Gastrocnemius medialis (tissue), 4 donors: ENCODE measurements at regions not wholly inside any gene's neighbourhood (a gene's known extent, or its start where the extent isn't known, plus 50 kb on each side); places are given as distances from the start of the nearest gene placed in this dataset.

Experiments
- ATAC-seq, 2 donors: fragments of 150-250 bp; one replicate each; pipeline ENCODE4 v1.9.1; 2016
- DNase-seq, 2 donors: peaks; one replicate each; pipeline ENCODE4 v3.0.0-alpha.2; 2019
- H3K27ac ChIP-seq, 4 donors: fragments of 200-600 bp; sonication (generic); 1 replicate in 1 of 4; 2 replicates in 3 of 4; pipeline ENCODE4 v1.5.1; 2016 to 2018; ENCODE audit warnings: mild to moderate bottlenecking in 2 of 4, moderate library complexity in 1 of 4
- H3K27me3 ChIP-seq, 3 donors: fragments of 200-600 bp; sonication (generic) in 2 of 3; 1 replicate in 1 of 3; 2 replicates in 2 of 3; pipeline versions ENCODE4 v1.5.1 to v1.6.0; 2016 to 2019; ENCODE audit warnings: mild to moderate bottlenecking in 1 of 3, moderate library complexity in 1 of 3
- H3K36me3 ChIP-seq, 2 donors: fragments of 200-600 bp; sonication (generic) in 1 of 2; one replicate each; pipeline ENCODE4 v1.5.1; 2017 to 2018
- H3K4me1 ChIP-seq, 2 donors: fragments of 200-600 bp; sonication (generic) in 1 of 2; one replicate each; pipeline ENCODE4 v1.5.1; 2016 to 2017; ENCODE audit warnings: mild to moderate bottlenecking in 2 of 2
- H3K4me3 ChIP-seq, 4 donors: fragments of 200-600 bp; sonication (generic) in 3 of 4; 1 replicate in 1 of 4; 2 replicates in 3 of 4; pipeline ENCODE4 v1.5.1; 2016 to 2019; ENCODE audit warnings: mild to moderate bottlenecking in 2 of 4
- H3K9me3 ChIP-seq, 3 donors: fragments of 200-600 bp; sonication (generic) in 2 of 3; 1 replicate in 1 of 3; 2 replicates in 2 of 3; pipeline ENCODE4 v1.5.1; 2016 to 2019
- CTCF ChIP-seq, 5 experiments: fragments of 450-650 bp in 3 of 5; fragments of 200-600 bp in 2 of 5; sonication (generic) in 2 of 5; IDR thresholded peaks in 4 of 5; conservative IDR thresholded peaks in 1 of 5; 1 replicate in 4 of 5; 2 replicates in 1 of 5; pipeline ENCODE4 v1.5.1; 2016 to 2019; ENCODE audit warnings: antibody characterized with exemption in 5 of 5, mild to moderate bottlenecking in 3 of 5, moderate library complexity in 3 of 5
- POLR2A ChIP-seq, 2 donors: fragments of 450-650 bp; IDR thresholded peaks; one replicate each; pipeline ENCODE4 v1.6.1; 2017; ENCODE audit warnings: antibody characterized with exemption in 2 of 2, mild to moderate bottlenecking in 2 of 2, moderate library complexity in 2 of 2
- in situ Hi-C, 4 donors: fragments of 200-750 bp; cut with MboI; loops; one replicate each; pipeline versions ENCODE4 v1.15.0 to v1.8.0; 2017; ENCODE audit warnings: low sequenced_read_pairs in 4 of 4
- intact Hi-C: fragments of 100-400 bp; cut with DNase I; formaldehyde crosslinking; loops from one replicate; pipeline ENCODE4 v1.15.1; 2023; ENCODE audit warnings: low total_unique reads

- no peak overlapping the region for H3K4me3 ChIP-seq
- intact Hi-C loops (no loop called here), in situ Hi-C loops (no loop called here)
- H3K36me3 ChIP-seq = no peaks in the 10 kb centered on the region
- DNase-seq = no peak
- ATAC-seq = no peak
- no peaks in the 10 kb centered on the region for H3K9me3 ChIP-seq
- TF ChIP-seq CTCF (IDR thresholded peaks at IDR 0.05 in 4 of 5, conservative IDR thresholded peaks at IDR 0.05 in 1 of 5) = no peak
- no peak for TF ChIP-seq POLR2A (IDR thresholded peaks at IDR 0.05)
- peaks cover 0 to 4% of the 10 kb centered on the region in 2 donors for H3K4me1 ChIP-seq
- no peak overlapping the region for H3K27ac ChIP-seq
- peaks cover 0 to 12% (median 6%) of the 10 kb centered on the region in 3 donors for H3K27me3 ChIP-seq
These were observed 175.3 kb upstream of the MIR17HG start for GRCh38 chr13:91172160-91172559.

- H3K4me3 ChIP-seq = no peak overlapping the region
- ATAC-seq (no peak), DNase-seq (no peak)
- TF ChIP-seq CTCF (IDR thresholded peaks at IDR 0.05 in 4 of 5, conservative IDR thresholded peaks at IDR 0.05 in 1 of 5) = no peak
- no peak for TF ChIP-seq POLR2A (IDR thresholded peaks at IDR 0.05)
- peaks cover 0 to 12% (median 6%) of the 10 kb centered on the region in 3 donors for H3K27me3 ChIP-seq
- no peaks in the 10 kb centered on the region for H3K36me3 ChIP-seq
- H3K4me1 ChIP-seq = no peaks in the 10 kb centered on the region
- H3K27ac ChIP-seq = no peak overlapping the region
- intact Hi-C loops = no loop called here
- no peaks in the 10 kb centered on the region for H3K9me3 ChIP-seq
- in situ Hi-C loops = no loop called here
These were observed 172.5 kb upstream of the MIR17HG start for GRCh38 chr13:91174886-91175501.

- DNase-seq (no peak), ATAC-seq (no peak)
- H3K36me3 ChIP-seq = no peaks in the 10 kb centered on the region
- no peak for TF ChIP-seq CTCF (IDR thresholded peaks at IDR 0.05 in 4 of 5, conservative IDR thresholded peaks at IDR 0.05 in 1 of 5)
- no peak for TF ChIP-seq POLR2A (IDR thresholded peaks at IDR 0.05)
- no peak overlapping the region for H3K4me3 ChIP-seq
- intact Hi-C loops (no loop called here), in situ Hi-C loops (no loop called here)
- no peaks in the 10 kb centered on the region for H3K4me1 ChIP-seq
- H3K27me3 ChIP-seq = peaks cover 0 to 9% (median 6%) of the 10 kb centered on the region in 3 donors
- no peak overlapping the region for H3K27ac ChIP-seq
- H3K9me3 ChIP-seq = no peaks in the 10 kb centered on the region
These were observed 169.4 kb upstream of the MIR17HG start for GRCh38 chr13:91178099-91178498.

- TF ChIP-seq CTCF (IDR thresholded peaks at IDR 0.05 in 4 of 5, conservative IDR thresholded peaks at IDR 0.05 in 1 of 5) = no peak
- no peak for TF ChIP-seq POLR2A (IDR thresholded peaks at IDR 0.05)
- in situ Hi-C loops = loop anchor here in 1 of 4 donors (10.0 kb wide), 1 partner anchor 47 kb away; no protein-coding TSS in a partner anchor
- intact Hi-C loops = no loop called here
These were observed 165.6 kb upstream of the MIR17HG start for GRCh38 chr13:91181892-91182291.

More at GRCh38 chr13:91181892-91182291, 165.6 kb upstream of the MIR17HG start:
- DNase-seq (no peak), ATAC-seq (no peak)
- Histone ChIP-seq H3K27ac (no peak overlapping the region), H3K9me3 (no peaks in the 10 kb centered on the region), H3K27me3 (no peaks in the 10 kb centered on the region), H3K4me1 (no peaks in the 10 kb centered on the region), H3K4me3 (no peak overlapping the region), H3K36me3 (no peaks in the 10 kb centered on the region)
